Immature natural killer cell (primary cell): ENCODE measurements at regions not wholly inside any gene's neighbourhood (a gene's known extent, or its start where the extent isn't known, plus 50 kb on each side); places are given as distances from the start of the nearest gene placed in this dataset.
"Not testable (repeated sequence)": the region's sequence is repeated elsewhere in the genome, so short reads cannot be mapped to it uniquely, and the experiment has no call there.

ENCODE experiments used
- DNase-seq, 3 donors: peaks; one replicate each; pipeline ENCODE4 v3.0.0; 2022; ENCODE audit warnings: mixed read lengths in 1 of 3
- H3K27ac Mint-ChIP-seq, 6 donors: one replicate each; pipeline ENCODE4 v1.8.0; 2020; ENCODE audit warnings: mixed read lengths in 6 of 6, mild to moderate bottlenecking in 5 of 6, inconsistent platforms in 4 of 6, moderate library complexity in 3 of 6
- H3K27me3 Mint-ChIP-seq, 3 donors: one replicate each; pipeline ENCODE4 v1.8.0; 2020 to 2021; ENCODE audit warnings: low read depth in 3 of 3, mild to moderate bottlenecking in 3 of 3, mixed read lengths in 3 of 3, moderate library complexity in 3 of 3, inconsistent platforms in 1 of 3
- H3K36me3 Mint-ChIP-seq, 3 donors: one replicate each; pipeline ENCODE4 v1.8.0; 2020; ENCODE audit warnings: mixed read lengths in 3 of 3, inconsistent platforms in 2 of 3, mild to moderate bottlenecking in 2 of 3
- H3K4me1 Mint-ChIP-seq, 2 donors: one replicate each; pipeline ENCODE4 v1.8.0; 2020; ENCODE audit warnings: inconsistent platforms in 2 of 2, mild to moderate bottlenecking in 2 of 2, mixed read lengths in 2 of 2, moderate library complexity in 1 of 2
- H3K4me3 Mint-ChIP-seq, 5 donors: one replicate each; pipeline ENCODE4 v1.8.0; 2020; ENCODE audit warnings: mild to moderate bottlenecking in 5 of 5, mixed read lengths in 5 of 5, inconsistent platforms in 3 of 5, moderate library complexity in 3 of 5
- H3K9me3 Mint-ChIP-seq, 6 donors: one replicate each; pipeline ENCODE4 v1.8.0; 2020; ENCODE audit warnings: mild to moderate bottlenecking in 6 of 6, mixed read lengths in 6 of 6, inconsistent platforms in 4 of 6, moderate library complexity in 3 of 6

GRCh38 chr2:156763174-156763573 lies 327.0 kb downstream of the GPD2 start:
- peaks cover 0 to 6% (median 1%) of the 10 kb centered on the region in 3 donors for H3K27me3 Mint-ChIP-seq
- H3K4me1 Mint-ChIP-seq = no peaks in the 10 kb centered on the region
- no peak for DNase-seq
- H3K4me3 Mint-ChIP-seq = no peak overlapping the region
- H3K9me3 Mint-ChIP-seq = peaks cover 0 to 15% (median 7%) of the 10 kb centered on the region in 6 donors
- no peaks in the 10 kb centered on the region for H3K36me3 Mint-ChIP-seq
- H3K27ac Mint-ChIP-seq = no peak overlapping the region

- Mint-ChIP-seq H3K4me1 (no peaks in the 10 kb centered on the region), H3K9me3 (peaks cover 5 to 22% (median 8%) of the 10 kb centered on the region in 6 donors), H3K27me3 (peaks cover 0 to 3% (median 1%) of the 10 kb centered on the region in 3 donors), H3K4me3 (no peak overlapping the region), H3K27ac (no peak overlapping the region), H3K36me3 (no peaks in the 10 kb centered on the region)
- DNase-seq = no peak
These were observed 328.9 kb downstream of the GPD2 start for GRCh38 chr2:156765043-156765442.

- Mint-ChIP-seq H3K27ac (no peak overlapping the region), H3K4me3 (no peak overlapping the region), H3K4me1 (no peaks in the 10 kb centered on the region)
These were observed 329.3 kb downstream of the GPD2 start for GRCh38 chr2:156765450-156765849.

GRCh38 chr2:156769802-156770201 lies 333.6 kb downstream of the GPD2 start:
- Mint-ChIP-seq H3K4me1 (no peaks in the 10 kb centered on the region), H3K9me3 (peaks cover 3 to 25% (median 9%) of the 10 kb centered on the region in 6 donors), H3K4me3 (no peak overlapping the region), H3K36me3 (no peaks in the 10 kb centered on the region), H3K27me3 (peaks cover 0 to 4% (median 0%) of the 10 kb centered on the region in 3 donors), H3K27ac (no peak overlapping the region)
- DNase-seq = no peak

More at GRCh38 chr2:156765450-156765849, 329.3 kb downstream of the GPD2 start:
- Mint-ChIP-seq H3K36me3 (no peaks in the 10 kb centered on the region), H3K9me3 (peaks cover 3 to 22% (median 9%) of the 10 kb centered on the region in 6 donors), H3K27me3 (peaks cover 0 to 3% (median 1%) of the 10 kb centered on the region in 3 donors)
- no peak for DNase-seq

- peaks cover 0 to 17% (median 4%) of the 10 kb centered on the region in 6 donors for H3K9me3 Mint-ChIP-seq
- no peaks in the 10 kb centered on the region for H3K4me1 Mint-ChIP-seq
- no peaks in the 10 kb centered on the region for H3K36me3 Mint-ChIP-seq
- H3K27me3 Mint-ChIP-seq = peaks cover 0 to 4% (median 0%) of the 10 kb centered on the region in 3 donors
- no peak for DNase-seq
- no peak overlapping the region for H3K4me3 Mint-ChIP-seq
- H3K27ac Mint-ChIP-seq = no peak overlapping the region
These were observed 342.7 kb downstream of the GPD2 start for GRCh38 chr2:156778916-156779315.

GRCh38 chr2:156779416-156780120 lies 343.4 kb downstream of the GPD2 start:
- H3K4me3 Mint-ChIP-seq = no peak overlapping the region
- no peaks in the 10 kb centered on the region for H3K36me3 Mint-ChIP-seq
- H3K27me3 Mint-ChIP-seq = no peaks in the 10 kb centered on the region
- no peaks in the 10 kb centered on the region for H3K4me1 Mint-ChIP-seq
- H3K9me3 Mint-ChIP-seq = peaks cover 0 to 15% (median 3%) of the 10 kb centered on the region in 6 donors
- no peak for DNase-seq
- no peak overlapping the region for H3K27ac Mint-ChIP-seq

GRCh38 chr2:156781677-156782076 lies 345.5 kb downstream of the GPD2 start:
- not testable (repeated sequence) for H3K4me3 Mint-ChIP-seq, H3K27me3 Mint-ChIP-seq, DNase-seq, H3K9me3 Mint-ChIP-seq, H3K36me3 Mint-ChIP-seq, H3K27ac Mint-ChIP-seq, H3K4me1 Mint-ChIP-seq

- peaks cover 0 to 2% (median 0%) of the 10 kb centered on the region in 3 donors for H3K27me3 Mint-ChIP-seq
- H3K9me3 Mint-ChIP-seq = peaks cover 0 to 9% (median under 1%) of the 10 kb centered on the region in 6 donors
- no peak overlapping the region for H3K4me3 Mint-ChIP-seq
- no peaks in the 10 kb centered on the region for H3K36me3 Mint-ChIP-seq
- H3K4me1 Mint-ChIP-seq = no peaks in the 10 kb centered on the region
- H3K27ac Mint-ChIP-seq = no peak overlapping the region
- DNase-seq = no peak
These were observed 348.0 kb downstream of the GPD2 start for GRCh38 chr2:156784020-156784701.

- Mint-ChIP-seq H3K9me3 (peaks cover 0 to 6% (median 0%) of the 10 kb centered on the region in 6 donors), H3K36me3 (no peaks in the 10 kb centered on the region), H3K4me3 (no peak overlapping the region), H3K4me1 (no peaks in the 10 kb centered on the region), H3K27ac (no peak overlapping the region), H3K27me3 (peaks cover 0 to 2% (median 0%) of the 10 kb centered on the region in 3 donors)
- no peak for DNase-seq
These were observed 351.3 kb downstream of the GPD2 start for GRCh38 chr2:156787517-156787916.

- Mint-ChIP-seq H3K27me3 (peaks cover 0 to 2% (median 0%) of the 10 kb centered on the region in 3 donors), H3K9me3 (peaks cover 0 to 6% (median 0%) of the 10 kb centered on the region in 6 donors), H3K4me3 (no peak overlapping the region), H3K36me3 (no peaks in the 10 kb centered on the region), H3K27ac (no peak overlapping the region), H3K4me1 (no peaks in the 10 kb centered on the region)
- no peak for DNase-seq
These were observed 354.3 kb downstream of the GPD2 start for GRCh38 chr2:156790343-156791037.

GRCh38 chr2:156792242-156792840 lies 356.2 kb downstream of the GPD2 start:
- no peaks in the 10 kb centered on the region for H3K36me3 Mint-ChIP-seq
- no peaks in the 10 kb centered on the region for H3K27me3 Mint-ChIP-seq
- peaks cover 0 to 9% (median 0%) of the 10 kb centered on the region in 6 donors for H3K9me3 Mint-ChIP-seq
- no peak overlapping the region for H3K4me3 Mint-ChIP-seq
- no peak overlapping the region for H3K27ac Mint-ChIP-seq
- no peaks in the 10 kb centered on the region for H3K4me1 Mint-ChIP-seq
- DNase-seq = no peak

- Mint-ChIP-seq H3K4me3 (no peak overlapping the region), H3K27me3 (peaks cover 0 to 1% (median 0%) of the 10 kb centered on the region in 3 donors), H3K27ac (no peak overlapping the region), H3K36me3 (no peaks in the 10 kb centered on the region), H3K9me3 (peaks cover 0 to 7% (median 0%) of the 10 kb centered on the region in 6 donors), H3K4me1 (no peaks in the 10 kb centered on the region)
- no peak for DNase-seq
These were observed 361.7 kb downstream of the GPD2 start for GRCh38 chr2:156797832-156798231.

GRCh38 chr2:156800065-156800653 lies 364.0 kb downstream of the GPD2 start:
- Mint-ChIP-seq H3K4me1 (no peaks in the 10 kb centered on the region), H3K27me3 (peaks cover 0 to 3% (median 0%) of the 10 kb centered on the region in 3 donors), H3K36me3 (no peaks in the 10 kb centered on the region), H3K27ac (no peak overlapping the region), H3K9me3 (peaks cover 0 to 7% (median 0%) of the 10 kb centered on the region in 6 donors), H3K4me3 (no peak overlapping the region)
- no peak for DNase-seq
